HG03342 (cell line): ENCODE measurements at regions not wholly inside any gene's neighbourhood (a gene's known extent, or its start where the extent isn't known, plus 50 kb on each side); places are given as distances from the start of the nearest gene placed in this dataset.

Experiments
- ATAC-seq: cut with Tn5 transposase; IDR thresholded peaks from one replicate; pipeline ENCODE4 v1.9.1; 2021; ENCODE audit warnings: mild to moderate bottlenecking, moderate library complexity; ENCODE audit not compliant: unreplicated experiment

GRCh38 chr6:21648475-21649050 is 55.0 kb downstream of the SOX4 start:
- ATAC-seq, result peak; percentile 66

DNA sequence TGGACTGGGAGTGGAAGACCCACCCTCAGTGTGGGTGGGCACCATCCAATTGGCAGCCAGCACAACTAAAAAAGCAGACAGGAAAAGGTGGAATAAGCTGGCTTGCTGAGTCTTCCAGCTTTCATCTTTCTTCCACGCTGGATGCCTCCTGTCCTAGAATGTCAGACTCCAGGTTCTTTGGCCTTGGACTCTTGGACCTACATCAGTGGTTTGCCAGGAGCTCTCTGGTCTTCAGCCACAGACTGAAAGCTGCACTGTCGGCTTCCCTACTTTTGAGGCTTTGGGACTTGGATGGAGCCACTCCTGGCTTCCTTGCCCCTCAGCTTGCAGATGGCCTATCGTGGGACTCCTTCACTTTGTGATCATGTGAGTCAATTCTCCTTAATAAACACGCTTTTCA is 59.8 kb downstream of the SOX4 start:
- no peak for ATAC-seq

DNA sequence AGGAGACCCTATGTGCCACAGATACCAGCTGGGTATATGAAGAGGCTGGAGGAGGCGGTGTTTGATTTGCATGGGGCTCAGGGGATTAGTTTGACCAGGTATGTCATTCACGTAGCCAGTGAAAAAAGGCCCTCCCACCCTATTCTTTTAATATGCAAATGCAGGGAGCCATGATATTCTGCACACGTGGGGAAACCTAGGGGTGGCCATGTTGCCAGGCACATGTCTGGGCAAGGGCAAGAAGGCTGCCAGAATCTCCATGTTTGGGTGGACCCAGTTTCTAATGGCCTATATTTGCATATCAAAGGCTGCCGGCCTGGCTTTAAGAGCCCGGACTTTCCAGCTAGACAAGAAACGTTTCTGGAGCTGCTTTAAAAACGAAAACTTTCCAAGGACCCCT is 60.4 kb downstream of the SOX4 start:
- no peak for ATAC-seq

GRCh38 chr6:21654361-21654760 is 60.8 kb downstream of the SOX4 start:
- no peak for ATAC-seq

- ATAC-seq, result no peak
These were observed 70.4 kb downstream of the SOX4 start for GRCh38 chr6:21663966-21664313.

DNA sequence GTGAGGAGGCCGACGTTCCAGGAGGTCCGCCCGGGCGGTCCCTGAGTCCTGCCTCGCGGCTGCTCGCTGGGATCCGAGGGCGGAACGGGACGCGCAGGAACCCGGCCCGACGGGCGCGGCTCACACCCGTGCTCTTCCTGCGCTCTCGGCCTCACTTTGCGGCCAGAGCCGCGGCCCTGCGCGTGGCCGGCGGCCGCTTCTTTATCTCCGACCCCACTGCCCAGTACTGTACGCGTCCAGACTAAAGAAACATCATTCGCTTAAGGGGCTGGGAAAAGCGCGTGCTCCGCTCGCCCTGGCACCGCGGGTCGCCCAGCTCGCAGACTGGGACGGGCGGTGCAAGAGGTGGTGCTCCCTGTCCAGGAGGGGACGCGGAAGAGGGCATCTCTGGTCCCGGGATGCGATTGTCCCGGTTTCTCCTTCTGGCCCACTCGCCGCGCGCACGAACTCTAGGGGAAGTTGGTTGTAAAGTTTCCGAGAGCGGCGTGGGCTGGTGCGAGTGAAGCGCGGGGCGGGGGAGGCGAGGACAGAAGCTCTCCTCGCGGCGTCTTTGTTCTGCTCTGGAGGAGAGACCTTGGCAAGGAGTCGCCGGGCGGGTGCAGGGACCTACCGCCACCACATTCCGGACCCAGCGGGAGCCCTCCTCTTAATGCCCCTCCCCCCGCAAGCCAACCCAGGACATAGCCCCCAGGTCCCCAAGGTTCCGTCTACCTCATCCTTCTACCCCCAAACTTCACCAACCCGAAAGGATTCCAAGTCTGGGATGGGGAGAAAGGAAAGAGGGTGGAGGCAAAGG is 71.0 kb downstream of the SOX4 start:
- no peak for ATAC-seq

DNA sequence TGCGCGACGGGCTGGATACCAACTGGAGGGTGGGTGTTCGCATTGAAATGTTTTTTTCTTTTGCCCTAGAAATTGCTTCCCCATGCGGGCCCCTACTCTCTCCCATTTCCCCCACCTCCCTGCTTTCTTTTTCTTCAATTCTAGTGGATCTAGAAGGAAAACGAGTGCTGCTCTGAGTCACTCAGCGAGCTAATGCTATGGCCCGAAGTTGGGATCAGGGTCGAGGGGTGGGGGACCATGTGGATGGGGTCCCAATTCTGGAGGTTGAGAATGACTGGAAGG is 71.5 kb downstream of the SOX4 start:
- no peak for ATAC-seq

- ATAC-seq, result no peak
These were observed 72.0 kb downstream of the SOX4 start for GRCh38 chr6:21665392-21666200.

GRCh38 chr6:21666201-21666691 is 72.7 kb downstream of the SOX4 start:
- no peak for ATAC-seq

GRCh38 chr6:21666853-21667681 is 73.5 kb downstream of the SOX4 start:
- no peak for ATAC-seq

DNA sequence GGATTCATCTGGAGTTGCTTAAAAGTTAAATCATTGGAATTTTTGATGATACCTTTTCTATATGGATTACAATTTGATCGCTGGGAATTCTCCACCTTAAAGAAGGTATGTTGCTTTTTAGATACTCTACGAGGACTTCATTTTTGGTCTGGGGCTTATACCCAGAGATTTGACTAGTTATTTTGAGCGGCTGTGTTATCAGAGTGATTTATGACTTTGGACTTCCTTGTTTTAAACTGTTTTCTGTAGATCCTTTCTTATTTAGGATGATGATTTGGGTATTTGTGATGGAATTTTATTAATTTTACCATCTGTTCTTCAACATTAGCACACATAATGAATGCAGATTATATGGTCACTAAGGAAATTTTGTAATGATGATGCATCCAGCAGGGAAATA is 75.2 kb downstream of the SOX4 start:
- ATAC-seq, result no peak

- no peak for ATAC-seq
These were observed 83.2 kb downstream of the SOX4 start for GRCh38 chr6:21676769-21677168.

DNA sequence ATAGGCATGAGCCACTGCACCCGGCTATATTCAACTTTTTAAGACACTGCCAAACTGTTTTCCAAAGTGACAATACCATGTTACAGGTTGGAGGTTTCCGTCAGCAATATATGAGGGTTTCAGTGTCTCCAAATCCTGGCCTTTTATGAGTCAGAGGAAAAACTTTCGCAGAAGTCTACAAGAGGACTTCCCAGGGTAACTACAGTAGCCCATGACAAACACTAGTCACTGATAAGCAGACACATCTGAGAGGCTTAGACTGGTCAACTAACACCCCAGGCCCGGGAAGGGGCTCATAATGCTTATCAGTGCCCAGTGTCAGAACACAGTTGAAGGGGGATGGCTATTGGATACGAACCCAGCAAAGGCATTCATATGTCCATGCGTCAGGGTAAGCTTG is 85.4 kb downstream of the SOX4 start:
- ATAC-seq, result no peak

- ATAC-seq, result no peak
These were observed 86.3 kb downstream of the SOX4 start for GRCh38 chr6:21679761-21680265.

GRCh38 chr6:21680611-21681010 is 87.1 kb downstream of the SOX4 start:
- ATAC-seq, result no peak

DNA sequence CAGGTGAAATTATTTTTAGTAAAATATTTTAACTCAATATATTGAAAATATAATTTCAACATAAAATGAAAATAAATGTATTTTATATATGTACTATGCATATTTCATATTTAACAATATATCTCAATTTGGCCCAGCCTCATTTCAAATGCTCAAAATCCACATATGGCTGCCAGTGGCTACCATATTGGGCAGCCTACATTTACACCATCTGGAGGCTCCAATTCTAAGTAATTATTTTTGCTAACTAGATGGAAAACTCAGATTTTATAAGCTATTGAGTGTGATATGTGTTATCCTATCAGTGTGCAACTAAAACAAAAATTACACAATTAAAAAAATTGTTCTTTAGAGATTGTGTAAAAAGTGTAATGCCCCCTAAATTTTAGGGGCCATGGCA is 96.9 kb downstream of the SOX4 start:
- ATAC-seq, result no peak

DNA sequence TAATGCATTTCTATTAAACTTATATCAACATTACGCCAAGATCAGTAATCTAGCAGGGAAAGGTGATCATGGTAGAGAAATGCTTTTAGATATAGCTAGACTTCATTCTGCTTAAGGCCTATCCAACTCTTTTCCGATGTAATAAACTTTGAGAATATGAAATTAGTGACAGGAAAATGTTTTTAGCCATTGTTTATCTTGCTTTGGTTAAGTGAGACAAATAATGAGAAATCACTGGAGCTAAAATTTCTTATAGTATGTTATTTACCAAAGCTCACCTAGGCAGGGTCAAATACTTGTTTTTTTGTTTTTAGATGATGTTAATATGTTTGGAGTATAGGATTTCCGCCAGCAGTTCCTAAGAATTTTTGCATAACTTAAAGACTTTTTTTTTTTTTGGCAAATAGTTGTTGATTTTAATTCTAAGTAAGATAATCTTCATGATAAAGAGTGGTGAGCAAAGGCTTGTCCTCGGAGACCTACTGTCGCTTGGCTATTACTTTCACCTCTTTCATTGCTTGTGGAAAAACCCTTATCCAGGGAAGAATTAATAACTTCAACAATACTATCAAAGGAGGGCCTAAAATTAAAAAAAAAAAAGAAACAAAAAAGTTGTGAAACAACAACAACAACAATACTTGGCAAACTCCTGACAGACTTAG is 98.3 kb downstream of the SOX4 start:
- no peak for ATAC-seq

- no peak for ATAC-seq
These were observed 99.2 kb downstream of the SOX4 start for GRCh38 chr6:21692721-21693120.

DNA sequence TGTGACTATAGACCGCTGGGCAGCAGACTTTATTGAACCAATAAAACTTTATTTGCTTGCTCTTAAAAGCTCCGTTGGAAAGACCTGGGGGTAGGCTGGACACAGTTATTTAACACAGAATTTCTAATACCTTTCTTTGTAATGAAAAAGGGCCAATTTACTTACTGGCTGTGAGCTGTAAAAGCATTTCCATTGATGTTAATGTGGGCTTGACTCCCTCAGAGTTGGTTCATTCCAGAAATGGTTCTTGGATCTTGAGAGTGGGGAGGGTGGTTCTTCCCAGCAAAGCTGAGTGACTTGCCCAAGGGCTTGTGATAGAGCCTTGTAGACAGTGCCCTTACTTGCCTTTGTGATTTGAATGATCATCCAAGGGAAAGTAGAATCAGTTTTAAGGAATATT is 100.6 kb downstream of the SOX4 start:
- no peak for ATAC-seq

DNA sequence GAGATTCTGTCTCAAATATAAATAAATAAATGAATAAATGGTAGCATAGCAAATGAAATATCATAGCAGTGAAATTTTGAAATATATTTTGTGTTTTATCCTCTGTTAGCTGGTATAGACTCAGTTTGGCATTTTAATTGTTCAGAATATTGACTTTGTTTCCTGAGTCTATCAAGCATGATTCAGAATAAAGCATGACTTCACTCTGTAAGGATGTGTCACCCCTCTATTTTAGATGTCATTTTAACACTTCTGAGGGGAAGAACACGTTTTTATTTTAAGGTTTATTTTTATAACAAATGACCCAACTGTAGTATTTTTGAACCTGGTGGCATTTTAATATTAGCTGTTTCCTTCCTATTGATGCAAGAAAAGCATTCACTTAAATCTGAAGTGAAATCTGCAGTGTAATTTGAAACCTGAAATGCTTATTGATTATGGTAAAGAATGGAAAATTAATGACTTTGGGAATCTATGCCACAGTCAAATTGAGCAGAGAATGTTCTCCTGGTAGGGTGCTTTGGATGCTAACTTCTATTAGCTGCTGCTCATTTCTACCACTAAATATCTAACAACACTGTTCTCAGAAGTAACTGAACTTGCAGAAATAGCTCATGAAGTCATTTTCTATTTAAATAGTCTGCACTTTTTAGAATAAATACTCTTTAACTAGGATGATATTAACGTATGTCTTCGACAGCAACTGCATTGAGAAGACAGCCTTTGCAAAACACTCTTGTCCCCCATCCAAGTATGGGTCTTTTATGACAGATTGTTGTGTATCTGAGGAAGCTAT is 114.2 kb downstream of the SOX4 start:
- ATAC-seq, result no peak
